Astrocyte of the spinal cord (primary cell): ENCODE measurements at regions not wholly inside any gene's neighbourhood (a gene's known extent, or its start where the extent isn't known, plus 50 kb on each side); places are given as distances from the start of the nearest gene placed in this dataset.

Source experiments
- DNase-seq: peaks from one replicate; pipeline ENCODE4 v3.0.0; 2011; ENCODE audit warnings: low read depth, low spot score
- H3K4me3 ChIP-seq: 2 replicates; pipeline ENCODE4 v1.5.1; 2011; ENCODE audit warnings: low read depth, mild to moderate bottlenecking, low read length, moderate library complexity
- in situ Hi-C: cut with HindIII; loops from 2 replicates; pipeline ENCODE4 v1.10.0; 2017; ENCODE audit warnings: low sequenced_read_pairs
- TF ChIP-seq, protein P1 (sequence below): IDR thresholded peaks from 2 replicates; pipeline ENCODE4 v1.5.1; 2012; ENCODE audit warnings: low read depth, mild to moderate bottlenecking, low read length, inconsistent platforms

DNA sequence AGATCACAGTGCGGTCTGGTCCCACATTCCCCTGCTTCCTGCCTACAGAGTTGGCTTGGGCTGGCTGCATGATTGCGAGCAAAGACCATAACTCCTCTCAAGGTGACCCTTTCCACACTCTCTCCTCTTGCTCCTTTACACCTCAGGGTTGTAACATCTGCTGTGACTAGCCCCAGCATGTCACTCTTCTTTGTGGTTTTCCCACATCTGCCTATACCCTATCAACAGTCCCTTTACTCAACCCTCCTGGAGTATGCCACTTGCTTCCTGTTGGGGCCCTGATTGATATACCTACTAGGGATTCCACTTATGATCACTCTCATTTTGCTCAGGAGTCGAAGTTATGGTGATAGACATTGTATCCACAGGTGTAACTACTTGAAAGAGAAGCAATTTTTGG is 58.9 kb upstream of the SGK1 start:
- no peak overlapping the region for H3K4me3 ChIP-seq
- TF ChIP-seq, protein P1, sequence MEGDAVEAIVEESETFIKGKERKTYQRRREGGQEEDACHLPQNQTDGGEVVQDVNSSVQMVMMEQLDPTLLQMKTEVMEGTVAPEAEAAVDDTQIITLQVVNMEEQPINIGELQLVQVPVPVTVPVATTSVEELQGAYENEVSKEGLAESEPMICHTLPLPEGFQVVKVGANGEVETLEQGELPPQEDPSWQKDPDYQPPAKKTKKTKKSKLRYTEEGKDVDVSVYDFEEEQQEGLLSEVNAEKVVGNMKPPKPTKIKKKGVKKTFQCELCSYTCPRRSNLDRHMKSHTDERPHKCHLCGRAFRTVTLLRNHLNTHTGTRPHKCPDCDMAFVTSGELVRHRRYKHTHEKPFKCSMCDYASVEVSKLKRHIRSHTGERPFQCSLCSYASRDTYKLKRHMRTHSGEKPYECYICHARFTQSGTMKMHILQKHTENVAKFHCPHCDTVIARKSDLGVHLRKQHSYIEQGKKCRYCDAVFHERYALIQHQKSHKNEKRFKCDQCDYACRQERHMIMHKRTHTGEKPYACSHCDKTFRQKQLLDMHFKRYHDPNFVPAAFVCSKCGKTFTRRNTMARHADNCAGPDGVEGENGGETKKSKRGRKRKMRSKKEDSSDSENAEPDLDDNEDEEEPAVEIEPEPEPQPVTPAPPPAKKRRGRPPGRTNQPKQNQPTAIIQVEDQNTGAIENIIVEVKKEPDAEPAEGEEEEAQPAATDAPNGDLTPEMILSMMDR: no peak
- DNase-seq: no peak
- in situ Hi-C loops: no loop called here

DNA sequence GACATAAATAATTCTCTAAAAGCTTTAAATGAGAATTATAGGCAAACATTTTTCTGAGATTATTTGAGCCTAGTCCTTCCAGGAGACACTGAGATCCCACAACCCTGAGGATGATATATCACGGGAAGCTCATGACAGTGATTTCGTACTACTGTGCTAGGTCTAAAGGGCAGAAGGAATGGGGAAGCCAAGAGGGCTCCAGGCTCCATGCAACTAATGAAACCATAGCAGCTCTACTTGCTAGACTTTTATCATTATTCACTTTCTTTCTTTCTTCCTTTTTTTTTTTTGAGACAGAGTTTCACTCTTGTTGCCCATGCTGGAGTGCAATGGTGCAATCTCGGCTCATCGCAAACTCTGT is 57.3 kb upstream of the SGK1 start:
- in situ Hi-C loops: no loop called here
- H3K4me3 ChIP-seq: no peak overlapping the region
- TF ChIP-seq, protein P1: no peak
- no peak for DNase-seq

DNA sequence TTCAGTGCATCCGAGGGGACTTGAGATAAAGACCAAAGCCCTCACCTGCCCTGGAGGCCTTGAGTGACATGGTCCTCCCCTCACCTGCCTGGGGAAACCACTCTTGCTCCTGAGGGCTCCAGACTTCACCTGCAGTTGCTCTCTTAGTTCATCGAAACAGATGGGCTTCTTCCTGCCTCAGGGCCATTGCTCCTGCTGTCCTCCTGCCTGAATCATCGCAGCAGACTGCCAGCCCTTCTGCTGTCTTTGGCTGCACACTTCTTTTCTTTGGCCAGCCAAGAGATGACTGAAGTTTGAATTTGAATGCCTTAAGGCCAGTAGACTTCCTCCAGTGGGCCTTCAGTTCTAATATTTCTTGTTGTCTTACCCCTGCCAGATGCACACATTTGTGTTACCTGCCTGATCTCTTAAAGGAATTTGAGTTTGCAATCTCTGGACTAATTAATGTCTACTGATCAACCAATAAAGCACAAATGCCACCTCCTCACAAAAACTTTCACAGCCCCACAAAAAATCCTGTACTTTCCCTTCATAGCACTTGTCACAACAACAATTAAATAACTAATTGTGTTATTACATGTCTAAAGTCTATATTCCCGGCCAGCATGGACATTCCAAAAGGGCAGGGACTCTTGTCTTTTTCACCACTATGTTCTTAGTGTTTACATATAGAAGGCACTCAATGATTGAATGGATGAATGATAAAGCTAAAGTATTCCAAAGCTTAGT is 56.7 kb upstream of the SGK1 start:
- peak; percentile 77 for DNase-seq
- in situ Hi-C loops: no loop called here
- H3K4me3 ChIP-seq: no peak overlapping the region
- TF ChIP-seq, protein P1: no peak

DNA sequence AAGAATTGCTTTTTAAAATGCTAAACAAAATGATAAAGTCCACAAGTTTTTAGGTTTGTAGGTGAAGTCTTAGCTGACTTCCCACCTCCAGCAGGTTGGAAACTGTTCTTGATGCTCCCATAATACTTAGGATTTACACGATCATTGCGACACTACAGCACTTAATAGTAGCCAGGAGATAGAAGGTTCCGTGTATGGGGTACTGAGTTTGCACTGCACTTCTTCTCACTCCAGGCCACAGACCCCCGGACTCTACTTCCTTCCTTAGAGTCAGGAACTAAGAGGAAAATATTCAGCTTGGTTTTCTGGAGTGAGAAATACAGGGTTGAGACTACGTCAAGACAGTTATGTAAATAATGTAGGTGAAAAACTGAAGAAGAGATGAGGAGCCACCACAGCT is 56.1 kb upstream of the SGK1 start:
- DNase-seq: no peak
- TF ChIP-seq, protein P1: no peak
- in situ Hi-C loops: no loop called here
- H3K4me3 ChIP-seq: no peak overlapping the region

DNA sequence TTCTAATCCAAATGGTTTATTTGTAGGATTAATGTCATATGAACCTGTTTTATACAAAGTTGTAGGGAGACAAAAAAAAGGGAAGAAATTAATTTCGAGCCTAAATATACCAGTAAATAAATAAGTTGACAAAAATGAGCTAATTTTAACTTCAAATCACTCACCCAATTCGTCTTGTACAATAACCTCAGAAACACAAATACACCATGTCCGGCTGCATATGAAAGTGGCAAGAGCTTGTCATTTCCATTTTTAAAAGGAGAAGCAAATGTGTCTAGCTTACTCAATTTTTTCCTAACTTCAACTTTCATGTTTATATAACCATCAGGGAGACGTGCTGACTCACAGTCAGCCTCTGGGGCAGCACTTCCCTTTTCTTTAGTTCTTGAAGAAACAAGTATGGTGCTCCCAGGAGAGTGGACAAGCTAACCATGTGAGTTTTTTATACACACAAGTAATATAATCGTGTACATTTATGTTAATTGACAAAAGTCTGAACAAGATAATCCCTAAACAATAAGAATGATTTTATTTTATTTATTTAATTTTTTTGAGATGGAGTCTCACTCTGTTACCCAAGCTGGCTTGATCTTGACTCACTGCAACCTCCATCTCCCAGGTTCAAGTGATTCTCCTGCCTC is 55.5 kb upstream of the SGK1 start:
- TF ChIP-seq, protein P1: no peak
- peak; percentile 95 for DNase-seq
- no peak overlapping the region for H3K4me3 ChIP-seq
- in situ Hi-C loops: no loop called here

DNA sequence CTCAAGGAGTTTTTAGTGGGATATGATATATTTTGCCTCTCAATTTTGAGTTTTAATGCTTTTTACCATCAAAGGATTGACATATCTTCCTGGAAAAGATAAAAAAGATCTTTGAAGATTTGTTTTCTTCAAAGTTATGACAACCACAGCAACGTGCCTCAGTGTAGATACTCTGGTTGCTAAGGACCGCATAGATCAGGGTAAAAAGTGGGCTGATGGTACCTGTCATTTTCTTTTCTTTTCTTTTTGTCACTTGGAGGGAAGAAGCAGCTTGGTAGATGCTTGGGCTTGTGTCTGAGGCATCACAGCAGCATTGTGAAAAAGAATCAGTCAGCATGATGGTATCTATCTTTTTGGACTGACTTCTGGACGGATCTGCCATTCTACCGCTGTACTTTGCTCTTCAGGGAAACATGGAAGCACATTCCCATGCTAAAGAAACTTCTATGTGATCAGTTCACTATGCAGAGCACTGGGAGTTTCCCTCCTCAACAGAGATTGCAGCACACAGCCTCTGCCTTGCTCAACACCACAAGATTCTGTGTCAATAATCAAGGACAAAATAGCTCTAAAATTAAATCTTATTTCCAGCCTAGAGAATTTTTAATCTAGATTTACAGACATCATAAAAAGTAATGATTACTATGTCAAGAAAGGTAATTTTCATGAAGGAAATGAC is 54.8 kb upstream of the SGK1 start:
- peak; percentile 64 for DNase-seq
- in situ Hi-C loops: no loop called here
- TF ChIP-seq, protein P1: no peak

More for the DNA sequence above, 54.8 kb upstream of the SGK1 start:
- H3K4me3 ChIP-seq: no peak overlapping the region
